ENCODE measurements at regions not wholly inside any gene's neighbourhood (a gene's known extent, or its start where the extent isn't known, plus 50 kb on each side); places are given as distances from the start of the nearest gene placed in this dataset.
A peak's percentile ranks its signal among the peaks of the same experiment; 100 is the strongest.
"Not testable (repeated sequence)": the region's sequence is repeated elsewhere in the genome, so short reads cannot be mapped to it uniquely, and the experiment has no call there.

DNA sequence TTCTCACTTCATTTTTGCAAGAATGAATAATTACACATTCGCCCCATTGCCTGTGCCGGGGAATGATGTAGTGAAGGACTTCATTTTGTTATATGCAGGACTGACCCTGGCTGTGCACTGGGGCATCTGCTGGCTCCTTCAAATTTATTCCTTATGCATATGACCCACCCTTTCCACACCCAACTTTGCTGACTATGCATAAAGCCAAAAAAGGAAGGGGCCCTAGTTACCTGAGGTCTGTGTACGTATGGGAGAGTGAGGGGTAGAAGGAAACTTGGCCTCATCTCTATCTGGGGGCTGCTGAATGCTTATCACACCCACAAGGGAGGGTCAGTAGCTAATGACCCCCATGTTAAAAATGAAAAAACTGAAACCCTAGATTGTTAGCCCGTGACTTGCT lies 259.6 kb downstream of the SMARCA2 start:
- Mint-ChIP-seq H3K36me3 (ENCODE audit: low read depth) (peaks cover 11% of the 10 kb centered on the region; the same call in 1 of the 3 replicates), H3K27me3 (ENCODE audit: insufficient read depth, low read depth, poor library complexity) (peaks cover 8% of the 10 kb centered on the region), H3K27ac (no peak overlapping the region), H3K9me3 (no peaks in the 10 kb centered on the region; the same call in 2 of the 3 replicates), H3K4me1 (peaks cover 44% of the 10 kb centered on the region), H3K4me3 (no peak overlapping the region)
- Histone ChIP-seq H3K4me3 (no peak overlapping the region), H3K36me3 (ENCODE audit: insufficient read depth) (no peaks in the 10 kb centered on the region), H3K9me2 (ENCODE audit: insufficient read depth) (no peaks in the 10 kb centered on the region), H2AFZ (no peak overlapping the region), H3K4me1 (ENCODE audit: insufficient read depth) (peaks cover 22% of the 10 kb centered on the region), H3F3A (replicated peaks; ENCODE audit: low read depth) (no peaks in the 10 kb centered on the region), H4K20me1 (replicated peaks; ENCODE audit: insufficient read depth) (no peaks in the 10 kb centered on the region), H3K79me2 (replicated peaks; ENCODE audit: insufficient read depth) (no peaks in the 10 kb centered on the region), H3K27ac (ENCODE audit: low read depth) (peak overlapping the region; percentile 29; the same call in 1 of the 2 replicates), H3K27me3 (ENCODE audit: insufficient read depth) (no peaks in the 10 kb centered on the region), H3K4me2 (no peak overlapping the region)
- DNase-seq (ENCODE audit: low spot score) (no peak), ATAC-seq (no peak)
- no peak for TF ChIP-seq POLR2AphosphoS5 (IDR thresholded peaks at IDR 0.05; ENCODE audit: low read depth)
- TF ChIP-seq CREB1 (CRISPR knock-in tag; IDR thresholded peaks at IDR 0.05; ENCODE audit: low read depth): no peak
- no peak for TF ChIP-seq ZNF114 (CRISPR knock-in tag; IDR thresholded peaks at IDR 0.05)
- TF ChIP-seq NANOG (IDR thresholded peaks at IDR 0.05; ENCODE audit: borderline replicate concordance): no peak
- no peak for TF ChIP-seq STAT1 (IDR thresholded peaks at IDR 0.05; ENCODE audit: unreplicated experiment)
- no peak for TF ChIP-seq EZH2phosphoT487 (IDR thresholded peaks at IDR 0.05; ENCODE audit: unreplicated experiment)

DNA sequence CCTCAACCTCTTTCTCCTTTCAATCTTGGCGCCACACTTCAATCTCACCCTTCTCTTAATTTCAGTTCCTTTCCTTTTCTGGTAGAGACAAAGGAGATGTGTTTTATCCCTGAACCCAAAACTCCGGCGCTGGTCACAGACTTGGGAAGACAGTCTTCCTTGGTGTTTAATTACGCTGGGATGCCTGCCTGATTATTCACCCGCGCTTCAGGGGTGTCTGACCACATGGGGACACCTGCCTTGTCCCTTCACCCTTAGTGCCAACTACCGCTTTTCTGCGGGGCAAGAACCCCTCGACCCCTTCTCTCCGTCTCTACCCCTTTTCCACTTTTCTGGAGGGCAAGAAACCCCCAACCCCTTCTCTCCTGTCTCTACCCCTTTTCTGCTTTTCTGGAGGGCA lies 261.1 kb downstream of the SMARCA2 start:
- ATAC-seq: no peak
- Histone ChIP-seq H4K20me1 (replicated peaks; ENCODE audit: insufficient read depth) (no peaks in the 10 kb centered on the region), H3K79me2 (replicated peaks; ENCODE audit: insufficient read depth) (no peaks in the 10 kb centered on the region), H3K4me3 (no peak overlapping the region), H3K9me2 (ENCODE audit: insufficient read depth) (no peaks in the 10 kb centered on the region), H3F3A (replicated peaks; ENCODE audit: low read depth) (no peaks in the 10 kb centered on the region), H3K4me1 (ENCODE audit: insufficient read depth) (peaks cover 22% of the 10 kb centered on the region), H3K27me3 (ENCODE audit: insufficient read depth) (no peaks in the 10 kb centered on the region), H3K27ac (ENCODE audit: low read depth) (0 out of 2 replicates have a peak overlapping the region, but pooled peaks have one; percentile 20), H2AFZ (no peak overlapping the region), H3K4me2 (no peak overlapping the region), H3K36me3 (ENCODE audit: insufficient read depth) (no peaks in the 10 kb centered on the region)
- peaks cover 7% of the 10 kb centered on the region; the same call in 1 of the 3 replicates for H3K36me3 Mint-ChIP-seq (ENCODE audit: low read depth)
- TF ChIP-seq, protein P1, sequence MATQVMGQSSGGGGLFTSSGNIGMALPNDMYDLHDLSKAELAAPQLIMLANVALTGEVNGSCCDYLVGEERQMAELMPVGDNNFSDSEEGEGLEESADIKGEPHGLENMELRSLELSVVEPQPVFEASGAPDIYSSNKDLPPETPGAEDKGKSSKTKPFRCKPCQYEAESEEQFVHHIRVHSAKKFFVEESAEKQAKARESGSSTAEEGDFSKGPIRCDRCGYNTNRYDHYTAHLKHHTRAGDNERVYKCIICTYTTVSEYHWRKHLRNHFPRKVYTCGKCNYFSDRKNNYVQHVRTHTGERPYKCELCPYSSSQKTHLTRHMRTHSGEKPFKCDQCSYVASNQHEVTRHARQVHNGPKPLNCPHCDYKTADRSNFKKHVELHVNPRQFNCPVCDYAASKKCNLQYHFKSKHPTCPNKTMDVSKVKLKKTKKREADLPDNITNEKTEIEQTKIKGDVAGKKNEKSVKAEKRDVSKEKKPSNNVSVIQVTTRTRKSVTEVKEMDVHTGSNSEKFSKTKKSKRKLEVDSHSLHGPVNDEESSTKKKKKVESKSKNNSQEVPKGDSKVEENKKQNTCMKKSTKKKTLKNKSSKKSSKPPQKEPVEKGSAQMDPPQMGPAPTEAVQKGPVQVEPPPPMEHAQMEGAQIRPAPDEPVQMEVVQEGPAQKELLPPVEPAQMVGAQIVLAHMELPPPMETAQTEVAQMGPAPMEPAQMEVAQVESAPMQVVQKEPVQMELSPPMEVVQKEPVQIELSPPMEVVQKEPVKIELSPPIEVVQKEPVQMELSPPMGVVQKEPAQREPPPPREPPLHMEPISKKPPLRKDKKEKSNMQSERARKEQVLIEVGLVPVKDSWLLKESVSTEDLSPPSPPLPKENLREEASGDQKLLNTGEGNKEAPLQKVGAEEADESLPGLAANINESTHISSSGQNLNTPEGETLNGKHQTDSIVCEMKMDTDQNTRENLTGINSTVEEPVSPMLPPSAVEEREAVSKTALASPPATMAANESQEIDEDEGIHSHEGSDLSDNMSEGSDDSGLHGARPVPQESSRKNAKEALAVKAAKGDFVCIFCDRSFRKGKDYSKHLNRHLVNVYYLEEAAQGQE (IDR thresholded peaks at IDR 0.05; ENCODE audit: unreplicated experiment): no peak
- TF ChIP-seq ZNF331 (CRISPR knock-in tag; IDR thresholded peaks at IDR 0.05; ENCODE audit: low read depth) (no peak), ZNF114 (CRISPR knock-in tag; IDR thresholded peaks at IDR 0.05) (no peak), CREB1 (CRISPR knock-in tag; IDR thresholded peaks at IDR 0.05; ENCODE audit: low read depth) (no peak), EZH2phosphoT487 (IDR thresholded peaks at IDR 0.05; ENCODE audit: unreplicated experiment) (no peak)
- no peaks in the 10 kb centered on the region; the same call in 2 of the 3 replicates for H3K9me3 Mint-ChIP-seq
- H3K27me3 Mint-ChIP-seq (ENCODE audit: insufficient read depth, low read depth, poor library complexity): peaks cover 8% of the 10 kb centered on the region
- peak overlapping the region; percentile 51 for H3K27ac Mint-ChIP-seq
- no peak for DNase-seq (ENCODE audit: low spot score)
- peaks cover 44% of the 10 kb centered on the region for H3K4me1 Mint-ChIP-seq
- no peak overlapping the region; the same call in 2 of the 3 replicates for H3K4me3 Mint-ChIP-seq

DNA sequence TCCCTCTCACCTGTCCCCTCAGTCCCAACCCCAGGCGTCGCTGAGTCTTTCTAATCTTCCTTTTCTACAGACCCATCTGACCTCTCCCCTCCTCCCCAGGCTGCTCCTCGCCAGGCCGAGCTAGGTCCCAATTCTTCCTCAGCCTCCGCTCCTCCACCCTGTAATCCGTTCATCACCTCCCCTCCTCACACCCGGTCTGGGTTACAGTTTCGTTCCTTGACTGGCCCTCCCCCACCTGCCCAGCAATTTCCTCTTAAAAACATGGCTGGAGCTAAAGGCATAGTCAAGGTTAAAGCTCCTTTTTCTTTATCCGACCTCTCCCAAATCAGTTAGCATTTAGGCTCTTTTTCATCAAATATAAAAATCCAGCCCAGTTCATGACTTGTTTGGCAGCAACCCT lies 262.0 kb downstream of the SMARCA2 start:
- H3K79me2 ChIP-seq (replicated peaks; ENCODE audit: insufficient read depth); H3K4me2 ChIP-seq; H3K4me3 ChIP-seq; H4K20me1 ChIP-seq (replicated peaks; ENCODE audit: insufficient read depth); H3K36me3 Mint-ChIP-seq (ENCODE audit: low read depth); H3K27me3 Mint-ChIP-seq (ENCODE audit: insufficient read depth, low read depth, poor library complexity); H3K27me3 ChIP-seq (ENCODE audit: insufficient read depth); H3K4me3 Mint-ChIP-seq; DNase-seq (ENCODE audit: low spot score); H3K27ac ChIP-seq (ENCODE audit: low read depth); H3F3A ChIP-seq (replicated peaks; ENCODE audit: low read depth); ATAC-seq; H3K9me2 ChIP-seq (ENCODE audit: insufficient read depth); H2AFZ ChIP-seq; H3K9me3 Mint-ChIP-seq; H3K36me3 ChIP-seq (ENCODE audit: insufficient read depth): not testable (repeated sequence)
- Mint-ChIP-seq H3K4me1 (peaks cover 44% of the 10 kb centered on the region), H3K27ac (peak overlapping the region; percentile 53)
- H3K4me1 ChIP-seq (ENCODE audit: insufficient read depth): peaks cover 27% of the 10 kb centered on the region

DNA sequence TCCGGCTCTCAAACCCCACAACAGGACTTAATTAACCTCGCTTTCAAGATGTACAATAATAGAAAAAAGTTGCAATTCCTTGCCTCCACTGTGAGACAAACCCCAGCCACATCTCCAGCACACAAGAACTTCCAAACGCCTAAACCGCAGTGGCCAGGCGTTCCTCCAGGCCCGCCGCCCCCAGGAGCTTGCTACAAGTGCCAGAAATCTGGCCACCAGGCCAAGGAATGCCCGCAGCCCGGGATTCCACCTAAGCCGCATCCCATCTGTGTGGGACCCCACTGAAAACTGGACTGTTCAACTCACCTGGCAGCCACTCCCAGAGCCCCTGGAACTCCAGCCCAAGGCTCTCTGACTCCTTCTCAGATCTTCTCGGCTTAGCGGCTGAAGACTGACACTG lies 262.5 kb downstream of the SMARCA2 start:
- peak overlapping the region; percentile 6; the same call in 1 of the 2 replicates for H3K27ac Mint-ChIP-seq
- H4K20me1 ChIP-seq (replicated peaks; ENCODE audit: insufficient read depth); DNase-seq (ENCODE audit: low spot score); H3K27me3 Mint-ChIP-seq (ENCODE audit: insufficient read depth, low read depth, poor library complexity); H3K79me2 ChIP-seq (replicated peaks; ENCODE audit: insufficient read depth); H3K4me2 ChIP-seq; H3K36me3 Mint-ChIP-seq (ENCODE audit: low read depth); H3K9me2 ChIP-seq (ENCODE audit: insufficient read depth); H3K27ac ChIP-seq (ENCODE audit: low read depth); H3K27me3 ChIP-seq (ENCODE audit: insufficient read depth); ATAC-seq; H2AFZ ChIP-seq; H3F3A ChIP-seq (replicated peaks; ENCODE audit: low read depth); H3K9me3 Mint-ChIP-seq; H3K36me3 ChIP-seq (ENCODE audit: insufficient read depth); H3K4me3 Mint-ChIP-seq; H3K4me3 ChIP-seq: not testable (repeated sequence)
- peaks cover 32% of the 10 kb centered on the region for H3K4me1 ChIP-seq (ENCODE audit: insufficient read depth)
- peaks cover 44% of the 10 kb centered on the region for H3K4me1 Mint-ChIP-seq

DNA sequence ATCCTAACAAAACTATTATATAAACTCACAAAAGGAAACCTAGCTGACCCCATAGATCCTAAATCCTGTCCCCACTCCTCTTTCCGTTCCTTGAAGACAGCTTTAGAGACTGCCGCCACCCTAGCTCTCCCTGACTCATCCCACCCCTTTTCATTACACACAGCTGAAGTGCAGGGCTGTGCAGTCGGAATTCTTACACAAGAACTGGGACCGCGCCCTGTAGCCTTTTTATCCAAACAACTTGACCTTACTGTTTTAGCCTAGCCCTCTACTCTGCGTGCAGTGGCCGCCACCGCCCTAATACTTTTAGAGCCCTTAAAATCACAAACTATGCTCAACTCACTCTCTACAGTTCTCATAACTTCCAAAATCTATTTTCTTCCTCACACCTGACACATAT lies 264.0 kb downstream of the SMARCA2 start:
- Histone ChIP-seq H3K4me1 (ENCODE audit: insufficient read depth) (peaks cover 27% of the 10 kb centered on the region), H3F3A (replicated peaks; ENCODE audit: low read depth) (peaks cover 11% of the 10 kb centered on the region)
- not testable (repeated sequence) for H4K20me1 ChIP-seq (replicated peaks; ENCODE audit: insufficient read depth); H3K36me3 ChIP-seq (ENCODE audit: insufficient read depth); H3K27ac Mint-ChIP-seq; H3K36me3 Mint-ChIP-seq (ENCODE audit: low read depth); H3K4me3 ChIP-seq; H3K9me3 Mint-ChIP-seq; H3K4me2 ChIP-seq; H2AFZ ChIP-seq; H3K79me2 ChIP-seq (replicated peaks; ENCODE audit: insufficient read depth); H3K27me3 ChIP-seq (ENCODE audit: insufficient read depth); H3K27ac ChIP-seq (ENCODE audit: low read depth); H3K4me3 Mint-ChIP-seq; ATAC-seq; DNase-seq (ENCODE audit: low spot score); H3K27me3 Mint-ChIP-seq (ENCODE audit: insufficient read depth, low read depth, poor library complexity); H3K9me2 ChIP-seq (ENCODE audit: insufficient read depth)
- H3K4me1 Mint-ChIP-seq: peaks cover 34% of the 10 kb centered on the region
